NCI-H345 treated with DMSO at 0.1 percent for 48 hours (cell line): ENCODE measurements at regions not wholly inside any gene's neighbourhood (a gene's known extent, or its start where the extent isn't known, plus 50 kb on each side); places are given as distances from the start of the nearest gene placed in this dataset.
"Not testable (repeated sequence)": the region's sequence is repeated elsewhere in the genome, so short reads cannot be mapped to it uniquely, and the experiment has no call there.

Experiments used
- DNase-seq: peaks from one replicate; lab custom pipeline; 2025; ENCODE audit not compliant: unreplicated experiment; lab: John Stamatoyannopoulos, UW

DNA sequence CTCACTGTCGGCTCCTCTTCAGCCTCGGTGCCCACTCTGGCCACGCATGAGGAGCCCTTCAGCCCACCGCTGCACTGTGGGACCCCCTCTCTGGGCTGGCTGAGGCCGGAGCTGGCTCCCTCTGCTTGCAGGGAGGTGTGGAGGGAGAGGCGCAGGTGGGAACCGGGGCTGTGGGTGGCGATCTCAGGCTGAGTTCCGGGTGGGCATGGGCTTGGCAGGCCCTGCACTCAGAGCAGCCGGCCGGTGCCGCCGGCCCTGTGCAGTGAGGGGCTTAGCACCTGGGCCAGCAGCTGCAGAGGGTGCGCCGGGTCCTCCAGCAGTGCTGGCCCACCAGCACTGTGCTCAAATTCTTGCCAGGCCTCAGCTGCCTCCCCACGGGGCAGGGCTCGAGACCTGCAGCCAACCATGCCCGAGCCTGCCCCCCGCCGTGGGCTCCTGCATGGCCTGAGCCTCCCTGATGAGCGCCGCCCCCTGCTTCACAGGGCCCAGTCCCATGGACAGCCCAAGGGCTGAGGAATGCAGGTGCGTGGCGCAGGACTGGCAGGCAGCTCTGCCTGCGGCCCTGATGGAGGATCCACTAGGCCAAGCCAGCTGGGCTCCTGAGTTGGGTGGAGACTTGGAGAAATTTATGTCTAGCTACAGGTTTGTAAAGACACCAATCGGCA, 899.1 kb downstream of the SI start:
- DNase-seq = no peak

DNA sequence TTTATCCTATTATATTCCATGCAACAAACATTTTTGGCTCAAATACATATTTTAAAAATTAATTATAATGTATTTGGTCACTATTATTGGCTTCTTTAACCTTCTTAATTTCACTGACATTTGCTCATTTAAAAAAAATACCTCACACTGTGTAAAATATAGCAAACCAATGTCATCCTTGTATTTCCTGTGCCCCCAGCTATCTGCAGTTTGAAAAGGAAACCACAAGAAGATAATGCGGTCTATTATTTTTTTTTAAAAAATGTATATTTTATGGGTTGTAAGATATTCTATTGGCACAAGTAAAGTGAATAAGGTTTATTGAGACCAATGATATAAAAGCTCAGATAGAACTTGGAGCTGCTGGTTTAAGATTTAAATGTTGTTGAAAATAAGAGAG, 904.2 kb downstream of the SI start:
- no peak for DNase-seq

DNA sequence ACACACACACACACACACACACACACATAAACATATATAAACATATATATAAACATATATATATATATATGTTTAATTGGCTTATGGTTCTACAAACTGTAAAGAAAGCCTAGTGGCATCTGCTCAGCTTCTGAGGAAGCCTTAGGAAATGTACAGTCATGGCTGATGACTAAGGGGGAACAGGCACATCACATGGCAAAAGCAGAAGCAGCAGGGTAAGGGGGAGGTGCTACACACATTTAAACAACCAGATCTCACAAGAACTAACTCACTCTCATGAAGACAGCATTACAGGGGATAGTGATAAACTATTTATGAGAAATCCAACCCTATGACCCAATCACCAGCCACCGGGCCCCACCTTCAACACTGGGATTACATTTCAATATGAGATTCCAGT, 922.9 kb downstream of the SI start:
- DNase-seq = no peak

DNA sequence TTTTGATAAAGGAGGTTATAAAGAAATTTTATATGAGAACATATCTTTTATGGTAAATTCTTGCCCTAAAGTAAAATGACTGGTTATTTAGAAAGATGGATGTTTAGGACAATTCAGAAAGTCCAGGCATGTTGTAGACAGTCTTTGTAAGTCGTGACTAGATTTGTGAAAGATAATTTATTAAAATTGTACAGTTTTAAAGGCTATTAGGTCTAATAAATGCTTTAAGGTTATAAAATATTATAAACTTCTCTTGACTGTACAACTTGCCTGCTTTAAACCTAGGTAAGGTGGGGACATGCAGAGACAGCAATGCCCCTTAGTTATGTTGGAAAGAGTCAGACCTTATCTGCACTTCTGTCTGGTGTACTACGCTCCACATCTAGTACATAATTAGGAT, 933.5 kb downstream of the SI start:
- DNase-seq = no peak

DNA sequence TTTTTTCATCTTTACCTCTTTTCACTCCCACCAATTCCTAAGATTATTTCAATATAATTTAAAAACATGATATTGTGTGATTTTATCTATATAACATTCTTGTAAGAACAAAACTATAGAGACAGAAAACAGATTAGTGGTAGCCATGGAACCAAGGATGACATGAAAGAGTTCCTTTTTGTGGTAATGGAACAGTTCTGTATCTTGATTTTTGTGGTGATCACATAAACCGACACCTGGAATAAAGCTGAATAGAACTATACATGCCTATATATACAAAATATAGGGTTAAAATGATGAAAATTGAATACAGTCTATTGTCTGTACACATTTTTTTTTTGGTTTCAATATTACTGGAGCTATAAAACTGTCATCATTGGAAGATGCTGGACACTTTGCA, 945.4 kb downstream of the SI start:
- no peak for DNase-seq

DNA sequence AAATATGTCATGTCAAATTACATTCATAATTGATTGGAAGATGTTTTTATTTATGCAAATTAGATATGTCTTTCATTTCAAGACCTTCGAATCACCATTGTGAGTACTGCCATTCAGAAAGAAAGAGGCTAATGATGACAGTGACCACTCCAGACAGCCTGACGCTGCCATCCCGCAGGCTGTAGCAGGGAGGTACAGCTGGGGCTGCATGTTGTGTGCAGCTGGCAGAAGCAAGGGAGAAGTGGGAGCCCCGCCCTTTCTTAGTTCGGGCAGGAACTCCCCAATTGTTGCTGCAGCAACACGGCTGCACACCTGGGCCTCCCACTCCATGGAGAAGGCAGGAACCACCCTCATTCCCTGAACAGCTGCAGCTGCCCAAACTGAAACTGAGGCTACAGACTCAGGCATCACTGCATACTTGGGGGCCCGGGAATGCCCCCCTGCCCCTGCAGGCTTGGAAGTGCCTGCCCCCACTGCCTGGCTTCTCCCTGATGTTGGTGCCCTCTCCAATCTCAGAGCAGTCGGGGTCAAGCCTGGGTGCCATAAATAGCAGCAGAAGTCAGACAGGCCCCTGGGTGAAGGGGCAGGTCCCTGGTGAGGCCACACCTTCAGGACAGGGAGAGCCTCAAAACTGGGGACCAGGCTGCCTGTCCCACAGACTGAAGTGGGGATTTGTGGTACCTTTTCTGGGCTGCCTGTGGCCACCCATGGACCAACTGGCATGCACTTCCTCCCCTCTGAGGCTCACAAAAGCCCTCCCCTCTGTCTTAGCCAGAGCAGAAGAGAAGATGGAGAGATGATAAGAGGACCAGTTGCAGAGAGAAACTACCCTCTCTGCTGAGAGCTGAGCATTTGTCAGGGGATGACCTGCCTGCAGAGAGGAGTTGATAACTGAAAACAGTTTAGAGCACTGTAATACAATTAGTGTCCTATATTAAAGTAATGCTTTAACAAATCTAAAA, 964.6 kb downstream of the SI start:
- no peak for DNase-seq

DNA sequence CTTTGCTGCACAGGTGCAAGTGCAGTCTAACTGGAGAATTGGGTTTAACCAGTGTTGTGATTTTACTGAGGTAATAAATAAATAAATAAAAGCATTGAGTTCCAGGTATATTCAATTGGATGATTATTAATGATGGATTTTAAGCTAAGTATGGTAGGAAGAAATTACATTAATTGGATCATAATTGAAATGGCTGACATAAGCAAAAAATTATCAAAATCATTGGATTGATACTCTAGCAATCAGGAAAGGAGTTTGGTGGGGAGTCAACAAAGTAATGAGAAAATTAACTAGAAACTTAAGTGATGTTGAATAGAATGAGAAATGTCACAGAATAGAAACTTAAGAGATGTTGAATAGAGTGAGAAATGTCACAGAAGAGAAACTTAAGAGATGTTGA, 981.9 kb downstream of the SI start:
- no peak for DNase-seq

DNA sequence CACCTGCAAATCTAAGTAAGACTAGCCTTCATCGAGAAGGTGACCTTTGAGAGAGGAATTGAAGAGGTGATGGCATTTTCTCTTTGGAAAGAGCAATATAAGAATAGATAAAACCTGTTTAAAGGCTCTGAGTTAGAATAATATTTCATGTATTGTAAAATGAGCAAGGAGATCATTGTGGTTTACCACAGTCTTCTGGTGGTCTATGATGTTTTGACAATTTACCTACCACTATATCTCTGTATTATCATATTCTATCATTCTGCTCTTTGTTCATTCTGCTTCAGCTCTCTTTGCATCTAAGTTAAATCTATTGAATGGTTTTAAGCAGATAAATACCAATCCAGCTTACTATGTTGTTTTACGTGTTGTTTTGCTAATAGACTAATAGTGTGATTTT, 982.3 kb downstream of the SI start:
- no peak for DNase-seq

DNA sequence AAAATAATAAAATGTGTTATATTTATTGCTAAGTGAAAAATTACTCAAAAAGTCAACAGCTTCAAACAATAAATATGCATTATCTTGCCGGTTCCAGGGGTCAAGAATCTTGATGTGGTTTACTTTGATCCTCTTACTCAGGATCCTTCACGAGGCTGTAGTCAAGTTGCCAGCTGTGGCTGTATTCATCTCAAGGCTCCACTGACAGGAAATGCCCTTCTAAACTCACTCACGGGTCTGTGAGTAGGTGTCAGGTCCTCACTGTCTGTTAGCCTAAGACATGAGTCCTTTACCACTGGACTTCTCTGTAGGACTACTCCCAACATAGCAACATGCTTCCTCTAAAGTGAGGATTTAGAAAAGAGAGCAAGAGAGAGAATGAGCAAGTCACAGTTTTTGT, 983.0 kb downstream of the SI start:
- no peak for DNase-seq

DNA sequence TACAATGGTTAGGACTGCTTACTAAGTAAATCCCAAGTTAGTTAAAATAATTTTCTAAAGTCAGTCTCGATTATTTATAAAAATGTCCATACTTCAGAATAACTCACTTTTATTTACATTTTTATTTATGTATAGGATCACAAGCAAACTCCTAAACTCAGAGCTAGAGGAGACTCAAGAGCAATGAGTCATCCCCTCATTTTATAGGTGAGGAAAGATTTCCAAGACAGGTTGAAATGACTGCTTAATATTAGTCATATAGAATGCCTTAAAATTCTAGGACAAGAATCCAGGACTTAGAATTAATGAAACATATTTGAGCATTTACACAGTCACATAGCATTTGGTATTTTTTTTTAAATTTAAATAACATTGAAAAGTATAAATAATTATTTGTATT, 983.8 kb downstream of the SI start:
- DNase-seq = no peak

DNA sequence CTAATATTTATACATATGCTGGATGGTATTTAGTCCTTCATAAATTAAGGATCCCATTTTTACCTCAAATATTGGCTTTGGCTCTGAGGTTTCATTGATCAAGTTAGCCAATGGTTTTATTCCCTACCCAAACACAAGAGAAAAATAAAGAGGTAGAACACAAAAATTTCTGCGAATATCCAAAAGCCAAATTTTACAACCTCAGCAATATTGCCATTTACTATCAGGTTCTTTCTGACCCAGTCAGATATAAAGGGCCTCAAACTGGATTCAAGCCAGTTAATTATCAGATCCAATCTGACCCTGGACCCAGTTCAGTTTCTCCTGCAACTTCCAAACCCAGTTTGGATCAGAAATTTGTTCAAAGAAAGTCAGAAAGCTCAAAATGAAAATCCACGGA, 998.1 kb downstream of the SI start:
- DNase-seq = no peak

DNA sequence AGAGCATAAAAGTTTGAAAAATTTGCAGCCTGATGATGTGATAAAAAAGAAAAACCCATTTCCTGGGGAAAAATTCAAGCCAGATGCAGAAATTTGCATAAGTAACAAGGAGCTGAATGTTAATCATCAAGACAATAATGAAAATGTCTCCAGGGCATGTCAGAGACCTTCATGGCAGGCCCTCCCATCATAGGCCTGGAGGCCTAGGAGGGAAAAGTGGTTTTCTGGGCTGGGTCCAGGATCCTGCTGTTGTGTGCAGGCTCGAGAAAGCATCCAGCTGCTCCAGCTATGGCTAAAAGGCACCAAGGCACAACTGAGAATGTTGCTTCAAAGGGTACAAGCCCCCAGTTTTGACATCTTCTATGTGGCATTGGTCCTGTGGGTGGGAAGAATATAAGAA, 1014.0 kb downstream of the SI start:
- DNase-seq = no peak

DNA sequence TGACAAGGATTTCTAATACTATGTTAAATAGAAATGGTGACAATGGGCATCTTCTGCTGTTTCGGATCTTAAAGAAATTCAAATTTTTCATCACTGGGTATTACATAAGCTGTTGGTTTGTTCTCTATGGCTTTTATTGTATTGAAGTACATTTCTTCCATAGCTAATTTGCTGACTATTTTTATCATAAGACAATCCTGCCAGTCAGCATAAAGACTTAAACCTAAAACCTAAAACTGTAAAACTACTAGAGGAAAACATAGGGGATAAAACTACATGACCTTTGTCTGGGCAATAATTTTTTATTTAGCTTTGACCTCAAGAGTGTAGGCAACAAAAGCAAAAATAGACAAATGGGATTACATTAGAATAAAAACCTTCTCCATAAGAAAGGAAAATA, 1017.4 kb downstream of the SI start:
- no peak for DNase-seq

DNA sequence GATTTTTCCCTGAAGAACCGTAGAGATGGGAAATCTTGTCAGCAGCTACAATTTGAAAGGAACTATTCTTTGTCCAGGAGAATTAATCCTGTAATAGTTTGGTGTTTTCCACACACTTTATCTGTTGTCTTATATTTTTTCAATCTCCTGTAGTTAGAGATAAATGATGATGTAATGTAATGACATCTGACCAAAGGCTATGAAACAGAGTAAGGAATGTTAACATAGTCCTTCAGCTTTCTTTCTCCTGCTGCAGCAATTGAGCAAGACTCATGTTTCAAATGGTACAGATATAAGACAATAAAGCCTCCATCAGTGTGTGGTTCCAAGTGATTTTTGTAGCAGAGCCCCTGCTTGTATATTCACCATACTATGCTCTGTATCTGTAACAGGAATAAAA, 1028.4 kb downstream of the SI start:
- DNase-seq = no peak

DNA sequence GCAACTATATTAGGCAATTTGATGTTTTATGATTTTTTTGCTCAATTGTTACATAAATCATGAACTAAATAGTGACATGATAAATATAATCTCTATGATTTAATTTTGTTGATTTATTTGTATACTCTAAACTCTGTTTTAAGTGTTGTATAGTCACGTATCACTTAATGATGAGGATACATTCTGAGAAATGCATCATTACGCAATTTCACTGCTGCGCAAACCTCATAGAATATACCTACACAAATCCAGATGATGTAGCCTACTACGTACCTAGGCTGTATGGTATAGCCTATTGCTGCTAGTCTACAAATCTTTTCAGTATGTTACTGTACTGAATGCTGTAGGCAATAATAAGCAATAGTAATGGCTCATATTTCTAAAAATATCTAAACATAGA, 1029.8 kb downstream of the SI start:
- no peak for DNase-seq

DNA sequence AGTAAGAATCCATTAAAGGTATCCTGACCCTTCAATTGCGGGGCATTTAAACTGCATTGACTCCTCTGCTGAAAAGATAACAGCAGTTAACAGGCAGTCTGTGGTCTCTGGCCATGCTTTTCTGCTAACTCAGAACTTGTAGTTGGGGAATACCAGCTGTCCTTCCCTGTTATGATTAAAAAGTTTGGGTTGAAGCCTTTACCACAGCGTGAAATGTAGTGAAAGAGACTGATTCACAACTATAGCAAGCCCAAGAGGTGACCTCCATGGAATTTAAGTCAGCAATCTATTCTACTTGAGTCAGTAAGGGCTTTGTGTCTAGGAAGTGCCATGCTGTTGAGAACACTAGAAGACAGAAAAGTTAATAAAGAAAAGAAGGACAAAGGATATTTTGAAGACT, 1037.3 kb downstream of the SI start:
- DNase-seq = no peak

DNA sequence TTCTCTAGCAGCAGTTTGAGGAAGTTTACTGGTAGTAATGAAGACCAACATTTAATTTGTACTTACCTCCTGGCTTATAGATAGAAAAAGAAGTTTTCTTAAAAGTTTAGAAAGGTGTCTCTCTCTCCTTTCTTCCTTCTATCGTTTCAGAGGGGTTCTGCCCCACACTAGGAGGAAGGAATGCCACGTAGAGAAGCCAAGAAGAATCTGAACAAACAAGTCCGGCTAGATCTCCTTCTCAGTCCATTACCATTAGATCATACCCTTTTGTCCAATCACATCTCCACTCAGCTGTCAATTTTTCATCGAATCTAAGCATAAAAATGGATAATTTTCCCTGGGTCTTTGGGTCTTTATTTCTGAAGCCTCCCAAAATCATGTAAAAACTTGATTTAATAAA, 1048.1 kb downstream of the SI start:
- no peak for DNase-seq

DNA sequence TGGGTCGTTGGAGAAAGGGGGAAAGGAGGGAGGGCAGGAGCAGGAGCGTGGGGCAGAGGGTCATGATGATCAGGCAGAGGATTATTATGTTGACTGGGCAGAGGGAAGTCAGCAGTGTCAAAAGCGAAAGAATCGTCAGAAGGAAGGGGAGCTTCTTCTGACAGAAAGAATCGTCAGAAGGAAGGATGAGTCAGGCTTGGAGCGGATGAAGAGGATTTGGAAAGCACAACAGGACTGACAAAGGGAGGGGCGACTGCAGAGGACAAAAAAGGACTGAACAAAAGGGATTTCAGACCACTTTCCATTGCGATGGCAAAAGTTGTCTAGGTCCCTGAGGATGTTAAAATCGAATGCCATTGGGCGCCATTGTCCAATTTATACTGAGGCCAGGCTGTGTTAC, 1053.5 kb downstream of the SI start:
- DNase-seq = no peak

DNA sequence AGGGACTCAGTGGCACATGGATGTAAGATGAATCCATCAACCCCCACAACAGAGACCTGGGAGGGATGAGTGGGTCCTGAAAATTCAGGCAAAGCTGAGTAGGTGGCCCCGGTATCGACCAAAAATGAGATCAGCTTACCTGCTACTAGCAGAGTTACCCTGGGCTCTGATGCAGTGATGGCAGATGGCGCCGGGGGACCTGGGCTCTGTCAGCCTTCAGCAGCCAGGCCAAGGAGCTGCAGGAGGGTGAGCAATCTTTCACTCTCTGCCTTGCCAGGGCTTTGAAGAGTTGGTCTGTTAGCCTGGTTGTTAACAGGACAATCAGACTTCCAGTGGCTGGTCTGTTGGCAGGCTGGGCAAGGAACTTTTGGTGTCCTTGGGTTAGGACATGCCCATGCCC, 1054.8 kb downstream of the SI start:
- no peak for DNase-seq

DNA sequence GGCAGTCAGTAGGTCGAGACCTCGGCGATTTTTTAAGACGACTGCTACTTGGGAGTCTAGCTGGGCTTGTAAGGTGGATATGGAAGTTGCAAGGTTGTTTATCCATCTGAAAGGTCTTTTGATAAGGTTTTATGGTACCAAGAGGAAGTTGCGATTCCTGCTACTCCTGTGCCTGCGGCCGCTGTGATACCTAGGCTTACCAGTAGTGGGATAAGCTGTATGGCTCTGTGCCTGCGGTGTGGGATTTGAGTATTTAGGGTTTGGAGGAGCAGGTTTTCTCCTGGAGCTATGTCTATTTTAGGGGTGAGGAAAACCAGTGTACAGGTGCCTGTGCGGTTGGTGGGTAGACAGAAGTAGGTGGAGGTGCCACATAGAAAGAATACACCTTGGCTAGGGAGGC, 1059.8 kb downstream of the SI start:
- DNase-seq = no peak

DNA sequence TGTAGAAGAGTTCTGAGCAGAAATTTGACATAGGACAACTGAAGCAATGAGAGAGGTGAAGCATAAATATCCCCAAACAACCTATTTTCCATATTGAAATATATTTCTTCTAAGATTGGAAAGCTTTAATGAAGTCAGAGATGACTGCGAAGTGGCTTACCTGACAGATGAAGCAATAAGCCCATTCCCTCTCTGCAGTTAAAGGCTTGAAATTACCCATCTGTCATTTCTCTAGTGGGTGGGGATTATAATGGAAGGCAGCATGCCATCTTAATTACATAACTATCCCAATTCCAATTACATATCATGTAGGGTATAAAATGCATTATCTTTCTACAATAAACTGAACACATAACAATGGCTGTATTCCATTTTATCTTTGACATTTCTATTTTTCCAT, 1070.5 kb downstream of the SI start:
- DNase-seq = no peak

DNA sequence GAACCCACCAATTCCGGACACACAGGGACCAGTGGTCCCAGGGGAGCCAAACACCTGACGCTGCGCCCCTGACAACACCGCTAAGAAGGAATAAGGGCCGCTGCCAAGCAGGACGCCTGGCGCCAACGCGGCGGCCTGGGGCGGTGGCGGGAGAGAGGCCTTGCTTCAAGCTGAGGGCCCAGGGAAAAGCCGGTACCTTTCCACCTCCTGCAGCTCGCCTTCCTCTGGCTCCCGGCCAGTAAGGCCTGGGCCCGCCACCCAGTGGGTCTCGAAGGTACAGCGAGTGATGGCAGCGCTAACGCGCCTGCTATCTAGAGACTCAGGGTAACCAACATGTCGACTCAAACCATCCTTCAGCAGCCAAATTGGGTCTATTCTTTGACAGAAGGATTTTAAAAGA, 1074.1 kb downstream of the SI start:
- no peak for DNase-seq

DNA sequence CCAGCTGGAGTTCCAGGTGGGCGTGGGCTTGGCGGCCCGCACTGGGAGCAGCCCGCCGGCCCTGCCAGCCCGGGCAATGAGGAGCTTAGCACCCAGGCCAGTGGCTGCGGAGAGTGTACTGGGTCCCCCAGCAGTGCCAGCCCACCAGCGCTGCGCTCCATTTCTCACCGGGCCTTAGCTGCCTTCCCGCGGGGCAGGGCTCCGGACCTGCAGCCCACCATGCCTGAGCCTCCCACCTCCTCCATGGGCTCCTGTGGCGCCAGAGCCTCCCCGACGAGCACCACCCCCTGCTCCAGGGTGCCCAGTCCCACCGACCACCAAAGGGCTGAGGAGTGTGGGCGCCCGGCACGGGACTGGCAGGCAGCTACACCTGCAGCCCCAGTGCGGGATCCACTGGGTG, 1075.3 kb downstream of the SI start:
- DNase-seq = not testable (repeated sequence)
